IMR-90 (cell line): ENCODE measurements at regions not wholly inside any gene's neighbourhood (a gene's known extent, or its start where the extent isn't known, plus 50 kb on each side); places are given as distances from the start of the nearest gene placed in this dataset.

Experiments used
- ATAC-seq: fragments of 200-7000 bp; cut with Tn5 transposase; 2 replicates; pipeline ENCODE4 v1.9.1; 2020; ENCODE audit warnings: low read depth, mild to moderate bottlenecking, moderate library complexity
- BruUV-seq: library from RNA; stranded (reverse); fragments of 400-500 nt; replicated peaks from 2 replicates; lab custom pipeline; 2021; lab: Mats Ljungman, UMichigan
- CTCF ChIA-PET: fragments of 300-600 bp; formaldehyde crosslinking; extraction: SDS; loops from one replicate; lab custom pipeline; 2021; ENCODE audit warnings: antibody characterized with exemption; lab: Yijun Ruan, JAX
- POLR2A ChIA-PET: fragments of 300-600 bp; sonication (Branson Sonifier 250); formaldehyde crosslinking; loops from one replicate; lab custom pipeline; 2022; ENCODE audit warnings: antibody characterized with exemption; ENCODE audit not compliant: unreplicated experiment; lab: Charles Lee
- DNase-seq: peaks from one replicate; pipeline ENCODE4 v3.0.0; 2013
- H2AFZ ChIP-seq: replicated peaks from 2 replicates; pipeline ENCODE3; 2013; ENCODE audit warnings: low read length, mild to moderate bottlenecking; ENCODE audit not compliant: poor library complexity
- H2AK5ac ChIP-seq: 2 replicates; pipeline ENCODE4 v1.6.1; 2013; ENCODE audit warnings: low read depth, low read length, inconsistent platforms
- H2AK9ac ChIP-seq: replicated peaks from 2 replicates; pipeline ENCODE3; 2013; ENCODE audit warnings: mild to moderate bottlenecking, low read depth, low read length, moderate library complexity; ENCODE audit not compliant: poor library complexity
- H2BK120ac ChIP-seq: 2 replicates; pipeline ENCODE4 v1.6.1; 2013; ENCODE audit warnings: low read depth, low read length, inconsistent platforms
- H2BK15ac ChIP-seq: 3 replicates; pipeline ENCODE4 v1.6.1; 2013; ENCODE audit warnings: low read depth, low read length, inconsistent platforms
- H2BK20ac ChIP-seq: 2 replicates; pipeline ENCODE4 v1.6.1; 2013; ENCODE audit warnings: low read depth, mild to moderate bottlenecking, inconsistent platforms, low read length, moderate library complexity
- H2BK5ac ChIP-seq: 2 replicates; pipeline ENCODE4 v1.6.1; 2013; ENCODE audit warnings: mild to moderate bottlenecking, low read depth, low read length, inconsistent platforms; ENCODE audit not compliant: poor library complexity, severe bottlenecking
- H3K14ac ChIP-seq: replicated peaks from 2 replicates; pipeline ENCODE4 v1.6.1; 2013; ENCODE audit warnings: low read depth, low read length, inconsistent platforms
- H3K18ac ChIP-seq: 2 replicates; pipeline ENCODE4 v1.6.1; 2013; ENCODE audit warnings: low read depth, low read length, control low read depth
- H3K23ac ChIP-seq: 2 replicates; pipeline ENCODE4 v1.6.1; 2013; ENCODE audit warnings: low read depth, low read length, inconsistent platforms
- H3K27ac ChIP-seq: 2 replicates; pipeline ENCODE4 v1.5.1; 2013; ENCODE audit warnings: mild to moderate bottlenecking, control low read depth, low read length; ENCODE audit not compliant: insufficient read depth
- H3K27me3 ChIP-seq: 2 replicates; pipeline ENCODE4 v1.6.1; 2013; ENCODE audit warnings: low read length; ENCODE audit not compliant: control insufficient read depth, insufficient read depth
- H3K36me3 ChIP-seq: 2 replicates; pipeline ENCODE4 v1.6.1; 2013; ENCODE audit warnings: low read length, mixed read lengths; ENCODE audit not compliant: control insufficient read depth, insufficient read depth
- H3K4ac ChIP-seq: 2 replicates; pipeline ENCODE4 v1.6.1; 2013; ENCODE audit warnings: low read depth, low read length, inconsistent platforms
- H3K4me1 ChIP-seq: 2 replicates; pipeline ENCODE4 v1.6.1; 2013; ENCODE audit warnings: low read length, mixed read lengths; ENCODE audit not compliant: control insufficient read depth, insufficient read depth
- H3K4me2 ChIP-seq: 2 replicates; pipeline ENCODE4 v1.6.1; 2013; ENCODE audit warnings: low read depth, mild to moderate bottlenecking, control low read depth, low read length, moderate library complexity
- H3K4me3 ChIP-seq: 2 replicates; pipeline ENCODE4 v1.5.1; 2013; ENCODE audit warnings: low read depth, mild to moderate bottlenecking, control low read depth, low read length, moderate library complexity; ENCODE audit not compliant: insufficient read depth
- H3K56ac ChIP-seq: 2 replicates; pipeline ENCODE4 v1.6.1; 2013; ENCODE audit warnings: low read length, inconsistent platforms; ENCODE audit not compliant: insufficient read depth; ENCODE audit errors: extremely low read depth
- H3K79me1 ChIP-seq, 2 experiments: 2 replicates each; pipeline ENCODE4 v1.6.1; 2013; ENCODE audit warnings: low read length in 2 of 2, inconsistent platforms in 1 of 2, low read depth in 1 of 2
- H3K9ac ChIP-seq: 2 replicates; pipeline ENCODE4 v1.6.1; 2013; ENCODE audit warnings: low read depth, low read length, control low read depth
- H3K9me1 ChIP-seq: 2 replicates; pipeline ENCODE4 v1.6.1; 2013; ENCODE audit warnings: low read length, inconsistent platforms; ENCODE audit not compliant: insufficient read depth
- H3K9me3 ChIP-seq: 2 replicates; pipeline ENCODE4 v1.6.1; 2013; ENCODE audit warnings: low read length; ENCODE audit not compliant: control insufficient read depth, insufficient read depth
- H4K20me1 ChIP-seq: 2 replicates; pipeline ENCODE4 v1.6.1; 2013; ENCODE audit warnings: low read length, inconsistent platforms; ENCODE audit not compliant: insufficient read depth
- H4K5ac ChIP-seq: 2 replicates; pipeline ENCODE4 v1.6.1; 2013; ENCODE audit warnings: mild to moderate bottlenecking, low read depth, low read length, control low read depth
- H4K8ac ChIP-seq, 2 experiments: 2 replicates each; pipeline ENCODE4 v1.6.1; 2013; ENCODE audit warnings: low read depth in 2 of 2, low read length in 2 of 2, control low read depth in 1 of 2, inconsistent platforms in 1 of 2
- H4K91ac ChIP-seq: 2 replicates; pipeline ENCODE4 v1.6.1; 2013; ENCODE audit warnings: low read depth, low read length, inconsistent platforms; ENCODE audit not compliant: insufficient read depth
- BHLHE40 ChIP-seq: fragments of 150-350 bp; IDR thresholded peaks from 2 replicates; pipeline ENCODE4 v1.6.1; 2016; ENCODE audit warnings: mild to moderate bottlenecking, low read depth, low read length
- CEBPB ChIP-seq: IDR thresholded peaks from 2 replicates; pipeline ENCODE4 v1.6.1; 2012; ENCODE audit warnings: low read depth, low read length, improper control_type of control experiment
- CHD1 ChIP-seq: IDR thresholded peaks from 2 replicates; pipeline ENCODE4 v1.6.1; 2012; ENCODE audit warnings: low read depth, low read length, improper control_type of control experiment
- CTCF ChIP-seq: conservative IDR thresholded peaks from 2 replicates; pipeline ENCODE4 v1.5.1; 2012; ENCODE audit warnings: mild to moderate bottlenecking, low read depth, low read length, improper control_type of control experiment
- FOS ChIP-seq: fragments of 150-350 bp; IDR thresholded peaks from 2 replicates; pipeline ENCODE4 v1.6.1; 2016; ENCODE audit warnings: low read depth, low read length
- MAFK ChIP-seq: IDR thresholded peaks from 2 replicates; pipeline ENCODE4 v1.6.1; 2012; ENCODE audit warnings: low read depth, low read length, improper control_type of control experiment
- MAZ ChIP-seq: IDR thresholded peaks from 2 replicates; pipeline ENCODE4 v1.6.1; 2012; ENCODE audit warnings: low read depth, mild to moderate bottlenecking, low read length, improper control_type of control experiment, moderate library complexity, borderline replicate concordance
- MXI1 ChIP-seq: IDR thresholded peaks from 2 replicates; pipeline ENCODE4 v1.6.1; 2012; ENCODE audit warnings: low read depth, mild to moderate bottlenecking, low read length, moderate library complexity, borderline replicate concordance
- NFE2L2 ChIP-seq: fragments of 150-350 bp; IDR thresholded peaks from 2 replicates; pipeline ENCODE4 v1.6.1; 2016; ENCODE audit warnings: low read depth, mild to moderate bottlenecking, low read length
- POLR2A ChIP-seq: IDR thresholded peaks from 2 replicates; pipeline ENCODE4 v1.6.1; 2012; ENCODE audit warnings: mild to moderate bottlenecking, low read depth, low read length
- RAD21 ChIP-seq: IDR thresholded peaks from 2 replicates; pipeline ENCODE4 v1.6.1; 2012; ENCODE audit warnings: low read length, improper control_type of control experiment
- RCOR1 ChIP-seq: IDR thresholded peaks from 2 replicates; pipeline ENCODE4 v1.6.1; 2012; ENCODE audit warnings: mild to moderate bottlenecking, low read length, improper control_type of control experiment; ENCODE audit not compliant: insufficient replicate concordance
- RFX5 ChIP-seq: IDR thresholded peaks from 2 replicates; pipeline ENCODE4 v1.8.0; 2012; ENCODE audit warnings: low read depth, mild to moderate bottlenecking, low read length, moderate library complexity
- SMC3 ChIP-seq: fragments of 150-350 bp; IDR thresholded peaks from 2 replicates; pipeline ENCODE4 v1.6.1; 2016; ENCODE audit warnings: low read depth, mild to moderate bottlenecking, antibody characterized with exemption, low read length, moderate library complexity
- WGBS, 2 experiments: methylation state at CpG; one replicate each; pipeline versions ENCODE4 v1.1.5 to v1.1.7; 2013; ENCODE audit warnings: missing lambda C conversion rate in 2 of 2; ENCODE audit not compliant: insufficient read length in 1 of 2; ENCODE audit errors: extremely low coverage in 2 of 2; 5-methylcytosine and 5-hydroxymethylcytosine counted together
- dilution Hi-C: fragments of 300-500 bp; cut with HindIII; formaldehyde crosslinking; loops from one replicate; pipeline ENCODE4 v1.14.3; 2018; ENCODE audit warnings: low sequenced_read_pairs; ENCODE audit not compliant: unreplicated experiment
- in situ Hi-C: fragments of 300-500 bp; cut with MboI; formaldehyde crosslinking; loops from 3 replicates; pipeline ENCODE4 v1.14.3; 2019; ENCODE audit warnings: low sequenced_read_pairs, inconsistent platforms, mixed read lengths
- intact Hi-C: fragments of 100-400 bp; cut with micrococcal nuclease; formaldehyde crosslinking; loops from 2 replicates; pipeline ENCODE4 v1.10.0; 2022
- TF ChIP-seq, protein P1 (sequence below): fragments of 150-350 bp; IDR thresholded peaks from 2 replicates; pipeline ENCODE4 v1.6.1; 2017; ENCODE audit warnings: mild to moderate bottlenecking, antibody characterized with exemption, low read length, low read depth
- TF ChIP-seq, protein P2 (sequence below): fragments of 150-350 bp; IDR thresholded peaks from 2 replicates; pipeline ENCODE4 v1.6.1; 2016; ENCODE audit warnings: low read depth, mild to moderate bottlenecking, low read length, moderate library complexity, borderline replicate concordance

GRCh38 chr18:73352546-73352945 lies 484.8 kb upstream of the NETO1 start:
- no peak overlapping the region for H2AK5ac ChIP-seq
- dilution Hi-C loops (no loop called here), in situ Hi-C loops (no loop called here), intact Hi-C loops (no loop called here)
- no peak overlapping the region for H3K4ac ChIP-seq
- no peak overlapping the region for H2BK120ac ChIP-seq
- no peak overlapping the region for H2BK5ac ChIP-seq
- no CpG with 5 or more reads among the region's 1 CpG for WGBS, 2 experiments
- no peaks in the 10 kb centered on the region for H3K4me1 ChIP-seq
- no peaks in the 10 kb centered on the region for H3K79me1 ChIP-seq
- no peaks in the 10 kb centered on the region for H3K27me3 ChIP-seq
- H2AK9ac ChIP-seq, result no peak overlapping the region
- no peaks in the 10 kb centered on the region for H3K36me3 ChIP-seq
- ATAC-seq (no peak), DNase-seq (peak; percentile 2)
- ChIA-PET CTCF (no interaction called here), POLR2A (no interaction called here)
- H3K23ac ChIP-seq, result no peak overlapping the region
- H2BK15ac ChIP-seq, result no peak overlapping the region
- no peak overlapping the region for H4K5ac ChIP-seq
- no peak overlapping the region for H3K4me2 ChIP-seq
- H3K56ac ChIP-seq, result no peak overlapping the region
- no peak overlapping the region for H4K8ac ChIP-seq
- H3K4me3 ChIP-seq, result no peak overlapping the region
- H3K9me3 ChIP-seq, result no peaks in the 10 kb centered on the region
- no peak overlapping the region for H3K14ac ChIP-seq
- TF ChIP-seq MAFK (no peak), CHD1 (no peak), CTCF (no peak), MXI1 (no peak), RAD21 (no peak), CEBPB (no peak), MAZ (no peak), BHLHE40 (no peak), SMC3 (no peak), POLR2A (no peak), RFX5 (no peak), FOS (no peak), NFE2L2 (no peak), RCOR1 (no peak)
- TF ChIP-seq, protein P1, sequence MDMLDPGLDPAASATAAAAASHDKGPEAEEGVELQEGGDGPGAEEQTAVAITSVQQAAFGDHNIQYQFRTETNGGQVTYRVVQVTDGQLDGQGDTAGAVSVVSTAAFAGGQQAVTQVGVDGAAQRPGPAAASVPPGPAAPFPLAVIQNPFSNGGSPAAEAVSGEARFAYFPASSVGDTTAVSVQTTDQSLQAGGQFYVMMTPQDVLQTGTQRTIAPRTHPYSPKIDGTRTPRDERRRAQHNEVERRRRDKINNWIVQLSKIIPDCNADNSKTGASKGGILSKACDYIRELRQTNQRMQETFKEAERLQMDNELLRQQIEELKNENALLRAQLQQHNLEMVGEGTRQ, result no peak
- TF ChIP-seq, protein P2, sequence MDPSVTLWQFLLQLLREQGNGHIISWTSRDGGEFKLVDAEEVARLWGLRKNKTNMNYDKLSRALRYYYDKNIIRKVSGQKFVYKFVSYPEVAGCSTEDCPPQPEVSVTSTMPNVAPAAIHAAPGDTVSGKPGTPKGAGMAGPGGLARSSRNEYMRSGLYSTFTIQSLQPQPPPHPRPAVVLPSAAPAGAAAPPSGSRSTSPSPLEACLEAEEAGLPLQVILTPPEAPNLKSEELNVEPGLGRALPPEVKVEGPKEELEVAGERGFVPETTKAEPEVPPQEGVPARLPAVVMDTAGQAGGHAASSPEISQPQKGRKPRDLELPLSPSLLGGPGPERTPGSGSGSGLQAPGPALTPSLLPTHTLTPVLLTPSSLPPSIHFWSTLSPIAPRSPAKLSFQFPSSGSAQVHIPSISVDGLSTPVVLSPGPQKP, result no peak
- no TSS peak for BruUV-seq
- no peak overlapping the region for H3K9ac ChIP-seq
- no peaks in the 10 kb centered on the region for H4K20me1 ChIP-seq
- H2BK20ac ChIP-seq, result no peak overlapping the region
- H3K9me1 ChIP-seq, result no peaks in the 10 kb centered on the region
- no peak overlapping the region for H2AFZ ChIP-seq
- H3K18ac ChIP-seq, result no peak overlapping the region
- H3K27ac ChIP-seq, result no peak overlapping the region
- H4K91ac ChIP-seq, result no peak overlapping the region
